ENCODE measurements at regions not wholly inside any gene's neighbourhood (a gene's known extent, or its start where the extent isn't known, plus 50 kb on each side); places are given as distances from the start of the nearest gene placed in this dataset.

DNA sequence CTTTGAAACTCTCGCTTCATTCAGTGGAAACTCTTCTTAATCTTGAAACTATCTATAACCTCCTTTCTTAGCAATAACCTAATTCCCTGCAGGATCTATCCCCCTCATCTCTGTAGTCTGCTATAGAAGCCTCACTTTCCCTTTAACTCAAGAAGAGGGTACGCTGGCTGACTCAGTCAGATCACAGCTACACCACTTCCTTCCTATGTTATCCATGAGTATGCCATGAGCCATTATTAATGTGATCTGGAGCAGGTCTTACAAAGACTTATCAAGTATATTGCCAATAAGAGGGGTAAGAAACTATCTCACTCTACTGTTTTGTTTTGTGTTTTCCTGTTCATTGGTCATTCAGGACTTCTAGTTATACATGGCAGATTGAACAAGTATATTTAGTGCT, 165.3 kb downstream of the PJA1 start:
- TF ChIP-seq, protein P1, sequence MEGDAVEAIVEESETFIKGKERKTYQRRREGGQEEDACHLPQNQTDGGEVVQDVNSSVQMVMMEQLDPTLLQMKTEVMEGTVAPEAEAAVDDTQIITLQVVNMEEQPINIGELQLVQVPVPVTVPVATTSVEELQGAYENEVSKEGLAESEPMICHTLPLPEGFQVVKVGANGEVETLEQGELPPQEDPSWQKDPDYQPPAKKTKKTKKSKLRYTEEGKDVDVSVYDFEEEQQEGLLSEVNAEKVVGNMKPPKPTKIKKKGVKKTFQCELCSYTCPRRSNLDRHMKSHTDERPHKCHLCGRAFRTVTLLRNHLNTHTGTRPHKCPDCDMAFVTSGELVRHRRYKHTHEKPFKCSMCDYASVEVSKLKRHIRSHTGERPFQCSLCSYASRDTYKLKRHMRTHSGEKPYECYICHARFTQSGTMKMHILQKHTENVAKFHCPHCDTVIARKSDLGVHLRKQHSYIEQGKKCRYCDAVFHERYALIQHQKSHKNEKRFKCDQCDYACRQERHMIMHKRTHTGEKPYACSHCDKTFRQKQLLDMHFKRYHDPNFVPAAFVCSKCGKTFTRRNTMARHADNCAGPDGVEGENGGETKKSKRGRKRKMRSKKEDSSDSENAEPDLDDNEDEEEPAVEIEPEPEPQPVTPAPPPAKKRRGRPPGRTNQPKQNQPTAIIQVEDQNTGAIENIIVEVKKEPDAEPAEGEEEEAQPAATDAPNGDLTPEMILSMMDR (IDR thresholded peaks at IDR 0.05; ENCODE audit: insufficient read depth, low read length): no peak
- TF ChIP-seq POLR2AphosphoS5 (IDR thresholded peaks at IDR 0.05; ENCODE audit: low read depth) (no peak), GABPA (IDR thresholded peaks at IDR 0.05; ENCODE audit: low read depth) (no peak)
- TF ChIP-seq, protein P2, sequence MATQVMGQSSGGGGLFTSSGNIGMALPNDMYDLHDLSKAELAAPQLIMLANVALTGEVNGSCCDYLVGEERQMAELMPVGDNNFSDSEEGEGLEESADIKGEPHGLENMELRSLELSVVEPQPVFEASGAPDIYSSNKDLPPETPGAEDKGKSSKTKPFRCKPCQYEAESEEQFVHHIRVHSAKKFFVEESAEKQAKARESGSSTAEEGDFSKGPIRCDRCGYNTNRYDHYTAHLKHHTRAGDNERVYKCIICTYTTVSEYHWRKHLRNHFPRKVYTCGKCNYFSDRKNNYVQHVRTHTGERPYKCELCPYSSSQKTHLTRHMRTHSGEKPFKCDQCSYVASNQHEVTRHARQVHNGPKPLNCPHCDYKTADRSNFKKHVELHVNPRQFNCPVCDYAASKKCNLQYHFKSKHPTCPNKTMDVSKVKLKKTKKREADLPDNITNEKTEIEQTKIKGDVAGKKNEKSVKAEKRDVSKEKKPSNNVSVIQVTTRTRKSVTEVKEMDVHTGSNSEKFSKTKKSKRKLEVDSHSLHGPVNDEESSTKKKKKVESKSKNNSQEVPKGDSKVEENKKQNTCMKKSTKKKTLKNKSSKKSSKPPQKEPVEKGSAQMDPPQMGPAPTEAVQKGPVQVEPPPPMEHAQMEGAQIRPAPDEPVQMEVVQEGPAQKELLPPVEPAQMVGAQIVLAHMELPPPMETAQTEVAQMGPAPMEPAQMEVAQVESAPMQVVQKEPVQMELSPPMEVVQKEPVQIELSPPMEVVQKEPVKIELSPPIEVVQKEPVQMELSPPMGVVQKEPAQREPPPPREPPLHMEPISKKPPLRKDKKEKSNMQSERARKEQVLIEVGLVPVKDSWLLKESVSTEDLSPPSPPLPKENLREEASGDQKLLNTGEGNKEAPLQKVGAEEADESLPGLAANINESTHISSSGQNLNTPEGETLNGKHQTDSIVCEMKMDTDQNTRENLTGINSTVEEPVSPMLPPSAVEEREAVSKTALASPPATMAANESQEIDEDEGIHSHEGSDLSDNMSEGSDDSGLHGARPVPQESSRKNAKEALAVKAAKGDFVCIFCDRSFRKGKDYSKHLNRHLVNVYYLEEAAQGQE (IDR thresholded peaks at IDR 0.05; ENCODE audit: insufficient replicate concordance, low read depth): no peak

Data from HL-60 (cell line).